ENCODE measurements at regions not wholly inside any gene's neighbourhood (a gene's known extent, or its start where the extent isn't known, plus 50 kb on each side); places are given as distances from the start of the nearest gene placed in this dataset.
A peak's percentile ranks its signal among the peaks of the same experiment; 100 is the strongest.
"Not testable (repeated sequence)": the region's sequence is repeated elsewhere in the genome, so short reads cannot be mapped to it uniquely, and the experiment has no call there.

- TF ChIP-seq CTCF (conservative IDR thresholded peaks at IDR 0.05; ENCODE audit: low read length) = no peak
- no peak overlapping the region for H3K4me3 ChIP-seq (ENCODE audit: low read length)
- DNase-seq (ENCODE audit: low read depth) = no peak
Measured at GRCh38 chr4:128758314-128758922, 51.1 kb upstream of the JADE1 start.

- no peak for TF ChIP-seq CTCF (conservative IDR thresholded peaks at IDR 0.05; ENCODE audit: low read length)
- H3K4me3 ChIP-seq (ENCODE audit: low read length) = no peak overlapping the region
- DNase-seq (ENCODE audit: low read depth) = peak; percentile 3
Measured at GRCh38 chr4:128757712-128758111, 51.8 kb upstream of the JADE1 start.

- peak; percentile 11 for DNase-seq (ENCODE audit: low read depth)
- H3K4me3 ChIP-seq (ENCODE audit: low read length) = no peak overlapping the region
- no peak for TF ChIP-seq CTCF (conservative IDR thresholded peaks at IDR 0.05; ENCODE audit: low read length)
Measured at GRCh38 chr4:128751354-128751753, 58.1 kb upstream of the JADE1 start.

GRCh38 chr4:128741748-128742147, 67.8 kb upstream of the JADE1 start:
- H3K4me3 ChIP-seq (ENCODE audit: low read length); DNase-seq (ENCODE audit: low read depth): not testable (repeated sequence)

GRCh38 chr4:128737098-128737513, 72.4 kb upstream of the JADE1 start:
- DNase-seq (ENCODE audit: low read depth) = no peak
- no peak for TF ChIP-seq CTCF (conservative IDR thresholded peaks at IDR 0.05; ENCODE audit: low read length)
- no peak overlapping the region for H3K4me3 ChIP-seq (ENCODE audit: low read length)

- no peak for TF ChIP-seq CTCF (conservative IDR thresholded peaks at IDR 0.05; ENCODE audit: low read length)
- no peak overlapping the region for H3K4me3 ChIP-seq (ENCODE audit: low read length)
- DNase-seq (ENCODE audit: low read depth) = no peak
Measured at GRCh38 chr4:128735714-128736113, 73.8 kb upstream of the JADE1 start.

- H3K4me3 ChIP-seq (ENCODE audit: low read length) = no peak overlapping the region
- TF ChIP-seq CTCF (conservative IDR thresholded peaks at IDR 0.05; ENCODE audit: low read length) = no peak
- no peak for DNase-seq (ENCODE audit: low read depth)
Measured at GRCh38 chr4:128728190-128728589, 81.3 kb upstream of the JADE1 start.

GRCh38 chr4:128727658-128728057, 81.8 kb upstream of the JADE1 start:
- H3K4me3 ChIP-seq (ENCODE audit: low read length) = no peak overlapping the region
- no peak for TF ChIP-seq CTCF (conservative IDR thresholded peaks at IDR 0.05; ENCODE audit: low read length)
- no peak for DNase-seq (ENCODE audit: low read depth)
